GM12873 (cell line): ENCODE measurements at regions not wholly inside any gene's neighbourhood (a gene's known extent, or its start where the extent isn't known, plus 50 kb on each side); places are given as distances from the start of the nearest gene placed in this dataset.

Experiments
- TF ChIP-seq, protein P1 (sequence below): IDR thresholded peaks from 2 replicates; pipeline ENCODE4 v1.5.1; 2012; ENCODE audit warnings: low read depth, mild to moderate bottlenecking, moderate library complexity, low read length, control low read depth; ENCODE audit not compliant: insufficient read depth; ENCODE audit errors: missing control alignments

DNA sequence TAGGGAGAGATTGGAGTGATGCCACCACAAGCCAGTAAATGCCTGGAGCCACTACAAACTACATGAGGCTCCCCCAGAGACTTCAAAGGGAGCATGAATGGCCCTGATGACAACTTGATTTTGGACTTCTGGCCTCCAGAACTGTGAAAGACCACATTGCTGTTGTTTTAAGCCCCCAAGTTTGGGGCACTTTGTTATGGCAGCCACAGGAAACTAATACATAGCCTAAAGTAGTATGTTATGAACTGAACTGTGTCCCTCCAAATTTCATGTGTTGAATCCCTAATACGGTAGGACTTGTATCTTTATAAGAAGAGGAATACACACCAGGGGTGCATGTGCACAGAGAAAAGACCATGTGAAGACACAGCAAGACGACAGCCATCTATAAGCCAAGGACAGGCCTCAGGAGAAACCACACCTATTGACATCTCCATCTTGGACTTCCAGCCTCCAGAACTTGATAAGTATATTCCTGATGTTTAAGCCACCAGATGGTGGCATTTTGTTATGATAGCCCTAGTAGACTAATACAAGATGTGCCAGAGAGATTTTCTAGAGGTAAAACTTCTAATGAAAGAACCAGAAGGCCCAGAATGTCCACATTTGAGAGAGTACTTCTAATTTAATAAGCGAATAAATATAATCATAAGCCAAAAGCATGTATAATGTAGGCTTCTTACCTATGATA is 127.1 kb upstream of the BMP4 start:
- TF ChIP-seq, protein P1, sequence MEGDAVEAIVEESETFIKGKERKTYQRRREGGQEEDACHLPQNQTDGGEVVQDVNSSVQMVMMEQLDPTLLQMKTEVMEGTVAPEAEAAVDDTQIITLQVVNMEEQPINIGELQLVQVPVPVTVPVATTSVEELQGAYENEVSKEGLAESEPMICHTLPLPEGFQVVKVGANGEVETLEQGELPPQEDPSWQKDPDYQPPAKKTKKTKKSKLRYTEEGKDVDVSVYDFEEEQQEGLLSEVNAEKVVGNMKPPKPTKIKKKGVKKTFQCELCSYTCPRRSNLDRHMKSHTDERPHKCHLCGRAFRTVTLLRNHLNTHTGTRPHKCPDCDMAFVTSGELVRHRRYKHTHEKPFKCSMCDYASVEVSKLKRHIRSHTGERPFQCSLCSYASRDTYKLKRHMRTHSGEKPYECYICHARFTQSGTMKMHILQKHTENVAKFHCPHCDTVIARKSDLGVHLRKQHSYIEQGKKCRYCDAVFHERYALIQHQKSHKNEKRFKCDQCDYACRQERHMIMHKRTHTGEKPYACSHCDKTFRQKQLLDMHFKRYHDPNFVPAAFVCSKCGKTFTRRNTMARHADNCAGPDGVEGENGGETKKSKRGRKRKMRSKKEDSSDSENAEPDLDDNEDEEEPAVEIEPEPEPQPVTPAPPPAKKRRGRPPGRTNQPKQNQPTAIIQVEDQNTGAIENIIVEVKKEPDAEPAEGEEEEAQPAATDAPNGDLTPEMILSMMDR, result no peak

DNA sequence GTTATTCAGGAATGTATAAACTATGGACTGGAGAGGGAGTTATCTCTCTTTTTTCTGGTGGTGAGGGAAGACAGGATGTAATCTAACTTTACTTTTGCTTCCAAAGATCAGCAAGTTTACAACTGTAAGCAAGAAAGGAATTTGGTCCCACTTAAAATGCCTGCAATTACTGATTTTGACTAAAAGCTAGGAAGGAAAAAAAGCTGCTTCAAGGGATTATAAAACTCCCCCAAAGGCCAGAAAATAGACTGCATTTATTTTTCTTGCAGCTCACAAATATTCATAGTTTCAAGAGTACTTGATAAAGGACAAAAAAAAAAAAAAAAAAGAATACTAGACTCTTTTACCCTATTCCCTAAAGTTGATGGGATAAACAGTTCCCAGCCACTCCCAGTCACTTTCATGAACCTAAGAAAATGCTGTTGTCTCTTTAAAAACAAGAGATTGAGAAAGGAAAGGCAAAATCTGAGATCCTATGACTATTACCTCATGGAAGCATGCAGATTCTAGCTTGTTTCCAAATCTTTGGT is 128.7 kb upstream of the BMP4 start:
- TF ChIP-seq, protein P1, result no peak

DNA sequence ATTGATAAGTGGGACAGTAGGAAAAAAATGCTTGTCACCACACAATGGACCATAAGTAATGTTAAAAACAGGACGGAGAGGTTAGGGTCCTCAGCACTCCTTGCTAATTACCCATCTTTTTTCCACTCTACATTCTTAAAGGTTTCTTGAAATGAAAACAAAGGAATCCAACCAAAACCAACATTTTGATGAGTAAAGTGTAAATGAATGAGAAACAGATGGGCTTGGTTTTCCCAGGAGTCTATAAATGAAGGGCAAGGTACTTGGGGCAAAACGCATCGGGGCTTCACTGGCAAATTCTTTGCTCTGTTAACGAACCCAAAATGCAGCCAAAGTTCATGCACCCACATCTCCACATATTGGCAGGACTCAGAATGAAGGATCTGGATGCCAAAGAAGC is 129.2 kb upstream of the BMP4 start:
- TF ChIP-seq, protein P1, result no peak

DNA sequence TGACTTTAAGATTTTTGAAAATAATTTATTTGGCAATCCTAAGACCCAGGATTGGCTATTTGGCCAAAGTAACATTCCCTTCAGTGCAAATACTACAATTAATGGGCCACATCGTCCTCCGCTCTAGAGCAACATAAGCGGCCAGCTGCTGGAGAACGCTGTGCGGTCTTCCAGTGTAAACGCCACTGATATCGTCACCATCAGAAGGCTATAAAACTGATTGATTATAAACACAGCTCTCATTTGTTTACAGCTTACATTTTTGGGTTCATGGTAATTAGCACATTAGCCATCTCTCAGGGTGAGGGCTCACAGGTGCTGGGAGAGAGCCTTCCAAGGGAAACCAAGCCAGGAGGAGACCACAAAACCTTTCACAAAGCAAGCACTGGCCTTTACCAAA is 130.1 kb upstream of the BMP4 start:
- TF ChIP-seq, protein P1, result no peak

DNA sequence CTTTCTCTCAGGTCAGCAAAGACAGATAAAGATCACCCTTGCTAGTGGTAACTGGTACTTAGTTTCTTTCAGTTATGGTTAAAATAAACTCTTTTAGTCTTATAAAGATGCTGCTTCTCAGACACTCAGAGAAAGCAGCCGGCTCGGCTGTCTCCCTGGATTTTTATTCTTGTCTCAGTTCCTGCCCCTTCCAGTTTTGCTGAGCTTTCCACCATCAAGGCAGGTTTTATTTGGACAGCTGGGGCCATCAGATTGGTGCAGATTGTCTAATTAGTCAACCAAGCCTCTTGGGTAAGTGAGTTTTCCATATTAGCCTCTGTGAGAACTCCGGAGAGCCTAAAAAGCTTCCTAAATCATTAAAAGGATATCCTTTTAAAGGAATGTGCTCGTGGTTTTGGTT is 130.8 kb upstream of the BMP4 start:
- TF ChIP-seq, protein P1, result no peak

DNA sequence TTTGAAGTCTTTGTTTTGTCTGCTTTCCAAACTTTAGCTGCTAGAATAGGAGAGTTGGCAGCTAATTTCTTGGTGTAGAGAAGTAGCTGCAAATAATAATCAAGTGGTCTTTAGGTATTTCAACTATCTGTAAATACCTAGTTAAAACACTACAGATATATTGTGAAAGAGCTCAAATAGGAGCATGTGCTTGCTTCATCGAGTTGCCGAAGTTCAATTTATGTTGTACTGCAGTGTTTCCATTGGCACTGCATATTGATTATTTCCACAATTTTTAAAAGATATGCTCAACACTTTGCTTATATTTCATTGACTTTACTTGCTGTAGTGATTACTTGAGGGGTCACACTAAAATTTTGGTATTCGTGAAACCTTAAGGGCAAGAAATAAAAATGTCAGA is 131.6 kb upstream of the BMP4 start:
- TF ChIP-seq, protein P1, result no peak

DNA sequence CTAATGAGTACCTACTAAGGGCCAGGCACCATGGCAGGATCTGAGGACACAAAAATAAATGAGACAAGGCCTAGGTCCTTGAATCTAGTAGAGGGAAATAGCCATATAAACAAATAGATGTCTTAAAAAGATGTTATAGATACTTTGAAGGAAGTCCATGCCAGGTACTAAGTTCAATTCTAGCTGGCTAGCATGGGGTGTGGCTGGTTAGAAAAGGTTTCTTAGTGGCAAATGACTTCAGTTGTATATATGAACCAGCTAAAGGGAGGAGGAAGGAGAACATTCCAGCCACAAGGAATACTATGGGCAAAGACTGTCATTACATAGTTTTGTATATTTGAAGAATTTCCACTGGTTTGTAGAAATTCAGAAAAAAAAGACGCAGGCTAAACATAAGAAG is 133.6 kb upstream of the BMP4 start:
- TF ChIP-seq, protein P1, result no peak

DNA sequence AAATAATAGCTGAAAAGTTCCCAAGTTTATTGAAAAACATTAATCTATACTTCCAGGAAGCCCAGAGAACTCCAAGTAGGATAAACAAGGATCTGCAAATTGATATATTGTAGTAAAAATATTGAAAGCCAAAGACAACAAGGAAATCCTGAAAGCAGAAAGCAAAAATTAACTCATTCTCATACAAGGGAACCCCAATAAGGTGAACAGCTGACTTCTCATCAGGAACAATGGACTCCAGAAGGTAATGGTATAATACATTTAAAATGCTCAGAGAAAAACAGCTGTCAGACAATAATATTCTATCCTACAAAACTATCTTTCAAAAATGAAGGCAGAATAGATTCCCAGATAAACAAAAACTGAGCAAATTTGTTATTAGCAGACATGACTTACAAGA is 138.1 kb upstream of the BMP4 start:
- TF ChIP-seq, protein P1, result no peak
